H1 (cell line): ENCODE measurements at regions not wholly inside any gene's neighbourhood (a gene's known extent, or its start where the extent isn't known, plus 50 kb on each side); places are given as distances from the start of the nearest gene placed in this dataset.

Experiments used
- BACH1 ChIP-seq: IDR thresholded peaks from 2 replicates; pipeline ENCODE4 v1.6.1; 2012; ENCODE audit warnings: low read length, improper control_type of control experiment
- HDAC6 ChIP-seq: IDR thresholded peaks from one replicate; pipeline ENCODE4 v1.7.1; 2012; ENCODE audit warnings: low read depth, mild to moderate bottlenecking, inconsistent platforms, low read length, moderate library complexity
- RXRA ChIP-seq: IDR thresholded peaks from 2 replicates; pipeline ENCODE4 v1.6.1; 2011; ENCODE audit warnings: low read depth, mild to moderate bottlenecking, low read length, moderate library complexity; ENCODE audit not compliant: insufficient read depth
- SIN3A ChIP-seq, 2 experiments: IDR thresholded peaks in 1 of 2; conservative IDR thresholded peaks in 1 of 2; 2 replicates each; pipeline ENCODE4 v1.6.1; 2011 to 2012; ENCODE audit warnings: low read length in 2 of 2, improper control_type of control experiment in 1 of 2, low read depth in 1 of 2, mild to moderate bottlenecking in 1 of 2
- ZNF274 ChIP-seq: IDR thresholded peaks from 2 replicates; pipeline ENCODE4 v1.7.0; 2012; ENCODE audit warnings: low read length, borderline replicate concordance; ENCODE audit errors: extremely low read depth

DNA sequence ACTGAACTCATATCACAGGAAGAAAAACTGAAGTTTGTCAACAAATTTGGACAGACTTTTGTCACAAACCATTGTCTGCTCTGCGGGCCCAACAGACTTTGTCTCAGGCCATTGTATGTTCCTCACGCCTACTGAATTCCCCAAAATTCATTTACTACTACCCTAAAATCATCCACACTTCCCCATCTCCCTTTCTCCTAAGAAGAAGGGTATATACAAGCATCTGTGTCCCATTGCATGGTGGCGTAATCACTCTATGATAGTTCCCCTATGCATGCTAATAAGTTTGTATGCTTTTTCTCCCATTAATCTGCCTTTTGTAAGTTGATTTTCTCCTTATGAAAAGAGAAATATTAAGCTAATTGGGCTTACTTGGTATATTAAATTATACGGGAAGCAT, 54.9 kb upstream of the ATF3 start (continued):
- TF ChIP-seq SIN3A (conservative IDR thresholded peaks at IDR 0.05 in 1 of 2, IDR thresholded peaks at IDR 0.05 in 1 of 2; ENCODE audit: low read depth in 1 of 2, low read length in 2 of 2), result no peak
- no peak for TF ChIP-seq HDAC6
- no peak for TF ChIP-seq BACH1
- no peak for TF ChIP-seq RXRA
- TF ChIP-seq ZNF274, result no peak
